ENCODE measurements at regions not wholly inside any gene's neighbourhood (a gene's known extent, or its start where the extent isn't known, plus 50 kb on each side); places are given as distances from the start of the nearest gene placed in this dataset.

GRCh38 chr6:120620900-120621299 is 713.4 kb downstream of the TBC1D32 start:
- FAIRE-seq, result no peak

GRCh38 chr6:120615238-120615637 is 719.0 kb downstream of the TBC1D32 start:
- no peak for FAIRE-seq

GRCh38 chr6:120614723-120615122 is 719.6 kb downstream of the TBC1D32 start:
- no peak for FAIRE-seq

- FAIRE-seq, result no peak
These were observed 725.5 kb downstream of the TBC1D32 start for GRCh38 chr6:120608826-120609225.

- no peak for FAIRE-seq
These were observed 727.5 kb downstream of the TBC1D32 start for GRCh38 chr6:120606743-120607142.

- no peak for FAIRE-seq
These were observed 729.8 kb downstream of the TBC1D32 start for GRCh38 chr6:120604510-120604909.

- no peak for FAIRE-seq
These were observed 743.7 kb downstream of the TBC1D32 start for GRCh38 chr6:120590611-120591010.

- no peak for FAIRE-seq
These were observed 745.9 kb downstream of the TBC1D32 start for GRCh38 chr6:120588424-120588823.

GRCh38 chr6:120587381-120587780 is 746.9 kb downstream of the TBC1D32 start:
- no peak for FAIRE-seq

GRCh38 chr6:120584111-120584760 is 750.0 kb downstream of the TBC1D32 start:
- FAIRE-seq, result no peak

- no peak for FAIRE-seq
These were observed 758.2 kb downstream of the TBC1D32 start for GRCh38 chr6:120576061-120576460.

GRCh38 chr6:120569714-120570113 is 764.6 kb downstream of the TBC1D32 start:
- FAIRE-seq, result no peak

GRCh38 chr6:120564779-120565178 is 769.5 kb downstream of the TBC1D32 start:
- FAIRE-seq, result no peak

- FAIRE-seq, result no peak
These were observed 776.0 kb downstream of the TBC1D32 start for GRCh38 chr6:120558294-120558693.

- no peak for FAIRE-seq
These were observed 776.7 kb downstream of the TBC1D32 start for GRCh38 chr6:120557554-120557953.

GRCh38 chr6:120556491-120556890 is 777.8 kb downstream of the TBC1D32 start:
- FAIRE-seq, result no peak

GRCh38 chr6:120553353-120553752 is 780.9 kb downstream of the TBC1D32 start:
- FAIRE-seq, result no peak

GRCh38 chr6:120545353-120545752 is 788.9 kb downstream of the TBC1D32 start:
- FAIRE-seq, result no peak

- no peak for FAIRE-seq
These were observed 799.3 kb downstream of the TBC1D32 start for GRCh38 chr6:120534954-120535353.

GRCh38 chr6:120526576-120526975 is 807.7 kb downstream of the TBC1D32 start:
- FAIRE-seq, result no peak

GRCh38 chr6:120514544-120514943 is 819.7 kb downstream of the TBC1D32 start:
- FAIRE-seq, result no peak

GRCh38 chr6:120511712-120512111 is 822.6 kb downstream of the TBC1D32 start:
- no peak for FAIRE-seq

- FAIRE-seq, result no peak
These were observed 835.6 kb downstream of the TBC1D32 start for GRCh38 chr6:120498711-120499110.

- no peak for FAIRE-seq
These were observed 837.6 kb downstream of the TBC1D32 start for GRCh38 chr6:120496661-120497060.

- no peak for FAIRE-seq
These were observed 840.8 kb downstream of the TBC1D32 start for GRCh38 chr6:120493505-120493904.
